A549 (cell line): ENCODE measurements at regions not wholly inside any gene's neighbourhood (a gene's known extent, or its start where the extent isn't known, plus 50 kb on each side); places are given as distances from the start of the nearest gene placed in this dataset.

Experiments used
- CEBPB ChIP-seq, 2 experiments: fragments of >200 bp in 1 of 2; sonication (Bioruptor Twin) in 1 of 2; formaldehyde crosslinking in 1 of 2; IDR thresholded peaks; 2 replicates each; pipeline ENCODE4 v1.6.1; 2012 to 2016
- CTCF ChIP-seq: fragments of >200 bp; sonication (Bioruptor Twin); formaldehyde crosslinking; IDR thresholded peaks from 3 replicates; pipeline ENCODE4 v1.5.1; 2016
- FOSL2 ChIP-seq, 2 experiments: fragments of 450-650 bp in 1 of 2; fragments of >200 bp in 1 of 2; sonication (Bioruptor Twin) in 1 of 2; formaldehyde crosslinking; IDR thresholded peaks; 2 replicates each; pipeline versions ENCODE4 v1.5.0 to v1.6.1; 2016 to 2020; ENCODE audit warnings: mild to moderate bottlenecking in 1 of 2, moderate library complexity in 1 of 2
- MAX ChIP-seq: IDR thresholded peaks from 2 replicates; pipeline ENCODE4 v1.6.1; 2012
- NR3C1 ChIP-seq: fragments of >200 bp; sonication (Bioruptor Twin); formaldehyde crosslinking; IDR thresholded peaks from 3 replicates; pipeline ENCODE4 v1.6.1; 2017
- PBX3 ChIP-seq: IDR thresholded peaks from 2 replicates; pipeline ENCODE4 v1.6.1; 2012
- POLR2A ChIP-seq: IDR thresholded peaks from 2 replicates; pipeline ENCODE4 v1.6.1; 2012; ENCODE audit warnings: mild to moderate bottlenecking, low read length
- RAD21 ChIP-seq, 2 experiments: fragments of >200 bp in 1 of 2; sonication (Bioruptor Twin) in 1 of 2; formaldehyde crosslinking in 1 of 2; IDR thresholded peaks in 1 of 2; conservative IDR thresholded peaks in 1 of 2; 2 replicates in 1 of 2; 3 replicates in 1 of 2; pipeline ENCODE4 v1.6.1; 2012 to 2018; ENCODE audit warnings: inconsistent platforms in 1 of 2
- RCOR1 ChIP-seq: fragments of 150-350 bp; IDR thresholded peaks from 2 replicates; pipeline ENCODE4 v1.6.1; 2014; ENCODE audit warnings: antibody characterized with exemption, low read length, low read depth
- REST ChIP-seq: fragments of 200-600 bp; sonication (generic); IDR thresholded peaks from 2 replicates; pipeline ENCODE4 v1.6.1; 2016; ENCODE audit warnings: antibody characterized with exemption, mild to moderate bottlenecking, moderate library complexity
- SMC3 ChIP-seq: fragments of >200 bp; sonication (Bioruptor Twin); formaldehyde crosslinking; IDR thresholded peaks from 3 replicates; pipeline ENCODE4 v1.6.1; 2018; ENCODE audit warnings: inconsistent platforms
- ZFP36 ChIP-seq: fragments of 450-650 bp; IDR thresholded peaks from 2 replicates; pipeline ENCODE4 v1.6.1; 2014; ENCODE audit warnings: borderline replicate concordance; ENCODE audit not compliant: partially characterized antibody

- TF ChIP-seq PBX3 (no peak), CTCF (no peak), SMC3 (no peak), FOSL2 (IDR thresholded peaks at IDR 0.05) (no peak), FOSL2 (CRISPR knock-in tag; IDR thresholded peaks at IDR 0.05) (no peak), RCOR1 (no peak), MAX (no peak), ZFP36 (no peak), POLR2A (no peak), REST (no peak), RAD21 (conservative IDR thresholded peaks at IDR 0.05 in 1 of 2, IDR thresholded peaks at IDR 0.05 in 1 of 2) (no peak), CEBPB (IDR thresholded peaks at IDR 0.05) (no peak), NR3C1 (no peak)
Observed at GRCh38 chr20:12095180-12095920, 177.7 kb downstream of the BTBD3 start.
